AG08396 (cell line): ENCODE measurements at regions not wholly inside any gene's neighbourhood (a gene's known extent, or its start where the extent isn't known, plus 50 kb on each side); places are given as distances from the start of the nearest gene placed in this dataset.
"Not testable (repeated sequence)": the region's sequence is repeated elsewhere in the genome, so short reads cannot be mapped to it uniquely, and the experiment has no call there.

Source experiments
- DNase-seq: peaks from one replicate; pipeline ENCODE4 v3.0.0; 2012; ENCODE audit warnings: low spot score, mixed read lengths

DNA sequence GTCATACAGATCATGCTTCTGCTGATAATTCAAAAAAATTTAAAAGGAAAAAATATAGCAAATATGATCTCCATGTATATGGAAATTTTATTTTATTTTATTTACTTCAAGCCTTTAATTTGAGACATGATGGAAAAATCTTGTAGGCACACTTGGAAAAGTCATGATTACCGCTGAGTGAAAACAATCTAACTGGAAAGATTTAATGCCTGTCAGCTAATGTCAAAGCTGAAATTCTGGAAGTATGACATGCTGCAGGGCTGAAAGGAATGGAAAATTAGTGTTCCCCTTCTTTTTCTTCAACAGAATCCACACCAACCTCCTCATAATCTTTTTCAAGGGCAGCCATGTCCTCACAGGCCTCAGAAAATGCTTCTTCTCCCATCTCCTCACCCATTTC lies 58.2 kb downstream of the RPRM start:
- no peak for DNase-seq

DNA sequence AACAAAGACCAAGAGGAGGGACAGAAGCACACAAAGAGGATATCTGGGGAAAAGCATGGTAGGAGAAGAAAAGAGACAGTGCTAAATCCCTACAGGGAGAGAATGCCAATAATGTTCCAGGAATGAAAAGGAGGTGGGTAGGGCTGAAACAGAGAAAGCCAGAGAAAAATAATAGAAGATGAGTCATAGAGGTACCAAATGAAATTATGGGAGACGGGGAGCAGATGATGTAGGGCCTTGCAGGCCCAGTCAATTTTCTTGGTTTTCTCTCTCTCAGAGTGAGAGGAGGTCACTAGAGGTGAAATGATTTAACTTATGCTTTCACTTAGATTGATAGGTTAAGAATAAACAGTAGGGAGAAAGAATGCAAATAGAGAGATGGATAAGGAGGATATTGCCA lies 61.5 kb downstream of the RPRM start:
- DNase-seq: no peak

DNA sequence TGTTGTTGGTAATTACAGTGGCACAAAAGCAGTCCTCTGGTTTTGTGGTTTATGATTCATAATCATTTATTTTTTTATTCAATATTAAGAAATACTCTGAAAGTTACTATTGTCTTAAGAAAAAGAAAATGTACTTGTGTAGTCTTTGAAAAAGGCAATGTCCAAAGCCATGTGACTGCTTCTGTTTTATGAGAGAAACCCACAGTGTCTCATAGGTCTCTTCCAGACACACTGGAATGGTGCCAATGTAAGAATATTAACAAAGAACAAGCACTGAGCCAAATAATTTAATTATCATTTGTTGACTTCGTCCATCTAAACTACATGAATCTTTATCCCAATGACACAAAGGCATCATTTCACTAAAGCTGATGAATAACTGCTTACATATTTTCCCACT lies 62.5 kb downstream of the RPRM start:
- DNase-seq: no peak

DNA sequence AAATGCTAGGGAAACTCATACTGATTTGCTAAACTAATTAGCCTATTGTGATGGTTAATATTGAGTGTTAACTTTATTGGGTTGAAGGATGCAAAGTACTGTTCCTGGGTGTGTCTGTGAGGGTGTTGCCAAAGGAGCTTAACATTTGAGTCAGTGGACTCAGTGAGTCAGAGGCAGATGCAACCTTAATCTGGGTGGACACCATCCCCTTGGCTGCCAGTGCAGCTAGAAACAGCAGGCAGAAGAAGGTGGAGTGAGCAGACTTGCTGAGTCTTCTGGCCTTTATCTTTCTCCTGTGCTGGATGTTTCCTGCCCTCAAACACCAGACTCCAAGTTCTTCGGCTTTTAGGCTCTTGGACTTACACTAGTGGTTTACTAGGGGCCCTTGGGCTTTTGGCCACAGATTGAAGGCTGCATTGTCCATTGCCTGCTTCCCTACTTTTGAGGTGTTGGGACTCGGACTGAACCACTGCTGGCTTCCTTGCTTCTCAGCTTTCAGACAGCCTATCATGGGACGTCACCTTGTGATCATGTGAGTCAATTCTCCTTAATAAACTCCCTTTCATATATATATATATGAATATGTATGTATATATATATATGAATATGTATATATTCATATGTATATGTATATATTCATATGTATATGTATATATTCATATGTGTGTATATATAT lies 69.7 kb downstream of the RPRM start:
- DNase-seq: no peak

DNA sequence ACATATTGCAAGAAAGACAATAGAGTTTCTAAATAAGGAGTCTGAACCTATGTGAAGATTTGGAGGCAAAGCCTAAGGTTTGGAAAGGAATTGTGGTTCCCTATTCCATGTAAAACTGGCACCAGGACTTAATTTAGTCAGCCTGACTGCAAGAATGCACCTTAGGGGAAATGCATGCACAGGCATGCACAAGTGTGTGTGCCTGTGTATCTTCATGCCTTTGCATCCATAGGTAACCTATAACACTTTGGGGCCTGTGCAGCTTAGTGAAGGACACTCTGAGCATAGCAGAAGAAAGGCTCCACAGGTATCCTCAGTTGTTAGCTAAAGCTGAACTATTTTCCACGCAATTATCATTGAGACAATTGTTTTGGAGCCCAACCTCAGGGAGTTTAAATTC lies 73.4 kb downstream of the RPRM start:
- no peak for DNase-seq

DNA sequence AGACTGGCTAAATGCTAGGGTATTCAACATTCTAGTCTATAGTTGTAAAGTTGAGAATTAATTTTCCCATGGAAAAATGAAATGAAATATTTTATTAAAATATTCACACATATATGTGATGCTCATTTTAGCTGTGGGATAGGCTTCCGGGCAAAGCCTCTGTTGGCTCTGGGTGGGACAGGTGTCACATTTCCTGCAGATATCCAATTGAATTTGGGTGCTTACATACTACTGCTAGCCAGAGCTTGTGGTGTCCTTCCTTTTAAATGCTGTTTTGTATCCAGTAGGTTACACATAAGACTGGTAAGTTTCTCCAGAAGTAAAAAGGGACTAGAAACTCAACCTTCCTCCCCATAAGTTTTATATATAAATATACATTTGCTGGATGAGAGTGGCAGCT lies 73.8 kb downstream of the RPRM start:
- DNase-seq: no peak

DNA sequence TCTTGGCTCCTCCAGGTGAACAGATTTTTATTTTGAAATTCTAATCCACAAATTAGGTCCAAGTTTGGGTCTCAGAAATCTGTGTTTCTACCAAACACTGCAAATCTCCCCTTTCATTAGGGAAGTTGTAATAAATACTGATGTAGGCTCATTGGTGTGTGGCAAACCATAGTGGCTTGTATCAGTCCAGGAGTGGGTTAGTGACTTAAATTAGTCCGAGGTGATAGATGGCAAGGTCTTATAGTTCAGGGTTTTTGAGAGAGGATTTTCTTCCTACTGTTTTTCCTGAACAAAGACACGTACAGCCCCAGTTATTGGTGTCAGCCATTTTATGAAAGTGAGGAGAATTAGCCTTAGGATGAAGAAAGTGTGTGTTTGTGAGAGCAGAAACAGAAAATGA lies 74.6 kb downstream of the RPRM start:
- DNase-seq: no peak

DNA sequence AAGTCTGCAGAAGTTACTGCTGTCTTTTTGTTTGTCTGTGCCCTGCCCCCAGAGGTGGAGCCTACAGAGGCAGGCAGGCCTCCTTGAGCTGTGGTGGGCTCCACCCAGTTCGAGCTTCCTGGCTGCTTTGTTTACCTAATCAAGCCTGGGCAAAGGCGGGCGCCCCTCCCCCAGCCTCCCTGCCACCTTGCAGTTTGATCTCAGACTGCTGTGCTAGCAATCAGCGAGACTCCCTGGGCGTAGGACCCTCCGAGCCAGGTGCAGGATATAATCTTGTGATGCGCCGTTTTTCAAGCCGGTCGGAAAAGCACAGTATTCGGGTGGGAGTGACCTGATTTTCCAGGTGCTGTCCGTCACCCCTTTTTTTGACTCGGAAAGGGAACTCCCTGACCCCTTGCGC lies 75.2 kb downstream of the RPRM start:
- DNase-seq: not testable (repeated sequence)

DNA sequence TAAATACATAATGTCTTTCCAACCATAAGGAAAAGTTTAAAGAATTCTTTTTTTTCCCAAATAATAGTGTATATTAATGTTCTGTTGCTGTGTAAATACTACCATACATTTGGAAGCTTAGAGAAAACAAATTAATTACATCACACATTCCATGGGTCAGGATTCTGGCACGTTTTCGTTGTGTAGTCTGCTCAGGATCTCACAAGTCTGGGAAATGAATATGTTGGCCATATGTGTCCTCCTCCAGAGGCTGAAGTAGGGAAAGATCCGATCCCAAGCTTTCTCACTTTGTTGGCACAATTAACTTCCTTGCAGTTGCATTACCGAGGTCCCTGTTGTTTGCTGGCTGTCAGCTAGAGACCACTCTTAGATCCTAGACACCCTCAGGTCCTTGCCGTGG lies 83.9 kb downstream of the RPRM start:
- no peak for DNase-seq

DNA sequence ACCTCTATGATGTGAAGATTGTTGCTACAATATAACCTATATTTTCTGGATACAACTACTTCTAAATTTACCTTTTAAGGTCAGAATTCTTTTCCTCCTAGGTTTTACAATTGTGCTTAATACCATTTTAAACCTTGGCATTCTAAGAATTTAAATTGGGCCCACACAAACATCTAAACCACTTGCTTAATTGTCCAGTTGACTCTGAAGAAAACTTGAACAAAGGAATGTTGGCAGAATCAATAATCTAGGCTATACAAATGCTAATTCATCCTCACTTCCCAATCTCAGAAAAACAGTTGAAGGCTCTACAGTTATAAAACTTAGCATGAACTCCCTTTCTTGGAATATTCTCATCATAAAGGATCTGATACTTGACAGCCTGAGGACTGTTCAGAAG lies 84.3 kb downstream of the RPRM start:
- DNase-seq: no peak

DNA sequence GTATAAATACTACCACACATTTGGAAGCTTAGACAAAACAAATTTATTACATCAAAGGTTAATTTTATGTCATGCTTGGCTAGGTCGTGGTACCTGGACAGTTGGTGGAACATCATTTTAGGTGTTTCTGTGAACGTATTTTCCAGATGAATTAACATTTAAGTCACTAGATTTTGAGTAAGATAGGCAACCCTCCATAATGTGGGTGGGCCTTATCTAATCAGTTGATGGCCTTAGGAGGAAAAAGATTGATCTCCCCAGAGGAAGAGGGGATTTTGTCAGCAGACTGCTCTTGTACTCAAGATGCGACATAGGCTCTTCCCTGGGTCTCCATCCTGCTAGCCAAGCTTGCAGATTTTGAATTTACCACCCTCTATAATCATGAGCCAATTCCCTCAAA lies 85.0 kb downstream of the RPRM start:
- no peak for DNase-seq

DNA sequence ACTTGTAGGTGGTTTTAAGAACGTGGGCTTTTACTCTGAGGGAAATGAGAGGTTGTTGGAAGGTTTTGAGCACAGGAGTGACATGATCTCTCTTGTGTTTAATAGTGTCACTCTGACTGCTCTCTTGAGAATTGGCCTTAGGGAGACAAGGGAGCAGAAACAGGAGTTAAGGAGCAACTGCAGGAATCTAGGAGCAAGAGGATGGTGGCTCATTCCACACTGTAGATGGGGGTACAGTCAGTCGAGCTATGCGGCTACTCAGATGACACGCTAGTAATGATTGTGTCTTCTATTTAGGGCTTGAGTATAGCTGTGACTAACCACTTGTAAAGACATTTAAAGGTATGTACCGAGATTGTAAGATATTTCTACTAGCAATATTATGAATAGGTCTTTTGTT lies 87.4 kb downstream of the RPRM start:
- DNase-seq: no peak

DNA sequence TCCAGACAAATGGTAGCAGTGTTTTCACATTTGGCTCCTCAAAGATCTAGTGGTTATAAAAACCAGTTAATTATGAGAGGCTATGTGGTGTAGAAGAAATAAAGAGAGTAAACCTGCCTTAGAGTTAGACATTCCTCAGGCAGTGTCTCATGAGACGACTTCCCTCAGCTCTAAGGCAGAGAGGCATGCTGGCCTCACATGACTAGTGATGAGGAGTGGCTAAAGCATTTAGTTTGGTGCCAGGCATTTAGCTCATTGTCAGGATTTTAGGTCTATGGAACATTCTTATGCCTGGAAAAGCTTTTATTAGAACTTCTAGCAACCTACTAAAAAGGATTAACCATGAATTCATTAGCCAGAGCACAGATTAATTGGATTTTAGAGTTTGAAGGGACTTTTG lies 90.3 kb downstream of the RPRM start:
- no peak for DNase-seq

DNA sequence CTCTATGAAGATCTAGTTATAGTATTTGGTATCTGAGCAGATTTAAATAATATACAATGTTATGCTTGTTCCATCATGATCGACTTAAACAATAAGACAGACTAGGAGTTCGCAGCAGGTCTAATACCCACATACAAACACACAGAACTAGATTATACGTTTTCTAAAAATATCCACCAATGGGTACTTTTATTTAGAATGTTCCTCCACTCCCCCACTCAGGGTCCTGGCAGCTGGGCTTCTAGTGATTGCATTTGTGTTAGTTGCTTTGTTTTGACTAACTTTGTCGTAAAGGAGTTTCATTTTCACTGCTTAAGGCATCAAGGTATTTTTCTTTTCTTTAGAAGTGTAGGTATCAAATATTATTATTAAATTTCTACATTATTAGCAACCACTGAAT lies 91.4 kb downstream of the RPRM start:
- no peak for DNase-seq

DNA sequence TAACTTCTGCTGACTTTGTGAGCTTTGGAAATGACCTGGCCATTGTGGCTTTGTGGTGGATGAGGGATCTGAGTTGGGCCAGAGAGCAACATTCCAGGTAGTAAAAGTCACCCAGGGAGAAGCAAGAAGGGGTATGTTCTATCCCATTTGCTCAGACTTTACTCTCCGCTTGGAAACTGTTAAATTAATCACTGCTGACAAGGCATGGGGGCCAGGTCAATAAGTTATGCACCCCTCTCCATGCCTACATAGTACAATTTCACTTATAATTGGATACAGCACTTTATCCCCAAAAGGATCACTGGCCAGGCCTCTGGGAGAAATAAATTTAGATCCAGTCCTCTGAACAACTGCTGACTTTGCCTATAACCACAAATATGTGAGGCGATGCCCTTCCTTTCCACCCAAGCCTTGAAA lies 92.1 kb downstream of the RPRM start:
- DNase-seq: no peak

DNA sequence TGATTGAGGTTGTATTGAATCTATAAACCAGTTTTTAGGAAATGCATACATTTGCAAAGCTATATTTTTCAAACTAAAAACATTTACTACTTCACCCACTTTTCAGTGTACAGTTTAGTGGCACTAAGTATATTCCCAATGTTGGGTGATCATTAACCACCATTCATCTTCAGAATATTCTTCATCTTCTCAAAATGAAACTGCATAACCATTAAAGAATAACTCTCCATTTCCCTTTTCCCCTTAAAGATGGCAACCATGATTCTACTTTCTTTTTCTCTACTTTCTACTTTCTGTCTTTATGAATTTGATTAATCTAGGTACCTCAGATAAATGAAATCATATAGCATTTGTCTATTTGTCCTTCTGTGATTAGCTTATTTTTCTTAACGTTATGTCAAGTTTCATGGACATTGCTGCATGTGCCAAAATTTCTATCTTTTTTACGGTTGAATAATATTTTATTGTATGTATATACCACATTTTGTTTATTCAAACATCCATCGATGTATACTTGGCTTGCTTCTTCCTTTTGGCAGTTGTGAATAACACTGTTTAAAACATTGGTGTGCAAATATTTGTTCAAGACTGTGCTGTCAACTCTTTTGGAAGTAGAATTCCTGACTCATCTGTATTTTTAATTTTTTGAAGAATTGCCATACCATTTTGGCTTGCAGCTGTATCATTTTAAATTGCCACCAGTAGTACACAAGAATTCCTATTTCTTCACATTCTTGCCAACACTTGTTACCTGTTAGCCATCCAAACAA lies 104.9 kb downstream of the RPRM start:
- no peak for DNase-seq

DNA sequence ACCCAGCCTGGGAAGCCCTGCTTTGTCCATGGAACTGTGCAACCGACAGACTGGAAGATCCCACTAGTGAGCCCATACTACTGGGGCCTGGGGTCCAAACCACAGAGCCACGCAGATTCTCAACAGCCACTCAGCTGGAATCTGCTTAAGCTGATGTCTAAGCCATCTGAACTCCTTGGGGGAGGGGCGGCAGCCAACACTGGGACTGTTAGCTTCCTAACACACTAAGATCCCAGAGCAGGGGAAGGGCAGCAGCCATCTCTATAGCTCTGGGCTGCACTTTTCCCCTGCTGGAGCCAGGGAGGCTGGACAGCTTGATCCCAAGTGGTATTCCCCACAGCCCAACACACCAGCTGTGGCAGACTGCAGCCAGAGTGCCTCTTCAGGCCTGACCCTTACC lies 118.3 kb downstream of the RPRM start:
- DNase-seq: no peak

DNA sequence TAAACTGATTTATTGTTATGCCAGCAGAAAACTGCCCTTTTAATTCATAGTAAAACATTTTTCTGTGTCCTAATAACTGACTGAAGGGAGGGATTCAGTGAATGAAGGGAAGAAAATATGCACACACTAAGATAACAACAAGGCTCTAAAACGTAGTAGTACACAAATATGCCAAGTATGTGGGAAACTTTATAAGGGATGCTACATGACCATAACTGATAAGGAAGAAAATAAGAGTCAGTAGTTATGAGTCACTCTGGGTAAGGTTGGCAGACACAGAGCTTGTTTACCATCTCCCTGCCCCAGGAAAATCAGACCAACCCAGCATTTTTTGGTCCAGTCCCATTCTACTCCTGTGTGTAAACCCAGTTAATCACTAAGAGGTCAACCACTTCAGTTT lies 124.2 kb downstream of the RPRM start:
- no peak for DNase-seq

DNA sequence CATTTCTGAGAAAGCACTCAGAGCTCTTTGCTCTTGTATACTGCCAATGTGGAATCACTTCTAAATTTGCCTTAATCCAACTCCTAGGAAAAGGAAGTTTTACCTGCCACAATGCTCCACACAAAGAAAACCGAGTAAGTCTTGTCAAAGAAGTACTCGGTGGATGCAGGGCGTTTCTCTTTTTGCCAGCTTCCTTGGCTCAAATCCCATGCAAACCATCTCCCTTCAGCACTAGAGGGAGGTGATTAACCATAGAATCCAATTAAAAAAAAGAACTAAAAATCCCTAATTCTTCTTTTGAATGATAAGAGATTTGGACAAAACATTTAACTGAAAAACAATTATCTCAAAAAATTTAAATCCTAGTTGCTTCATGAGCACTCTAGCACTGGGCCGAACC lies 129.0 kb downstream of the RPRM start:
- DNase-seq: no peak

DNA sequence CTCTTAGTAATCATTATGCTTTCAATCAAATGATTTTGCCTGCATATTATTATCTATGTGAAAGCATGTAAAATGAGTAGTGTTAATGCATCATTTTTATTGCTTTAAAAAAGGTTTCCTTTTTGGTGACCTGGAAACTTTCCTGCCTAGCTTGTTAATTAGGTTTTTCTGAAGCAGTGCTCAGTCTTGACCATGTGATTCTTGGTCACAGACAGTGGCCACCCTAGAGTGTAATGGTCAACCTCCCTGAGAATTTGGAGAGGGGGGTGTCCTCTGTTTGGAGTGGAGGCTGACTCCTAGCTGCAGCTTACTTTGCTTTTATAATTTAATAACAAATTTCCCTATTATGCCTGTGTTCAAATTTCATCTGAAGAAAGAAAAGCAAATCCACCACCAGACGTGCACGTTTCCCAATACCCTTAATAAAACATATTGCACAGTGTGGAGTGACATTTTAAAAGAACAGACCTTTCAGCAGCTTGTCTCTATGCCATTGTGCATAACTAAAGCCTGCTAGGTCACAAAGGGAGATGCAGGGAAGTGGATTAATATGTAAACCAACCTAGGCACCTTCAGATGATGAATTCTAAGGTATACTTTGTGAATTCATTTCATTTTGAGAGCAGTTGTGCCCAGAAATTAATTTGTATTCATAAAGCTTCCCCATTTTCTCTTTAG lies 130.6 kb downstream of the RPRM start:
- DNase-seq: no peak

DNA sequence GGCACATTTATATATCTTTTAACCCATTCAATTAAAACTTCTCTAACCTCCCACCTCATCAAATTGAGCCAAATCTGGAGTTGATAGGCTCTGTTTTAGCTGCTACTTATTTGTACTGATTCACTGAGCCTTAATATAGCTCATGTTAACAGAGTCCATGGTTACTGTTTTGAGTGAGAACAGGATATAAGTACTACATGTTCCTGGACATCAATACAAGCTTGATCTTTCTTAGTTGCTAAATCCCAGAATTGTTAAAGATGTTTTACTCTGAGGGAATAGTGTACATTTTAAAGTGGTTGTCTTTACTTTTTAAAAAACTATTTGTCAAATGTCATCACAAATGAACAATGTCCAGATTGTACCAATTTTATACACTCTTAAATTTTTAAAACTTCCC lies 157.7 kb downstream of the RPRM start:
- DNase-seq: no peak

DNA sequence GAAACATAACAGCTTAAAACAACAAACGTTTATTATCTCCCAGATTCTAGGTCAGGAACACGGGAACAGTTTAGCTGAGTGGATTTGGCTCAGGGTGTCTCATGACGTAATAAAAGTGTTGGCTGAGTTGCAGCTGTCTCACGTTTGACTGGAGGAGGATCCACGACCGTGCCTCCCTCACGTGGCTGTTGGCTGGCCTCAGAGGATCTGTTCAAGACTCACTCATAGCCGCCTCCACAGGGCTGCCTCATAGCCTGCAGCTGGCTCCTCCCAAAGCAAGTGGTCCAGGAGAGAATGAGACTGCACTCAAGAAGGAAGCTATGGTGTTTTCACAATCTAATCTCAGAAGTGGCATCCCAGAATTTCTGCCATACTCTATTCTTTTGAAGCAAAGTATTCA lies 167.1 kb downstream of the RPRM start:
- no peak for DNase-seq

DNA sequence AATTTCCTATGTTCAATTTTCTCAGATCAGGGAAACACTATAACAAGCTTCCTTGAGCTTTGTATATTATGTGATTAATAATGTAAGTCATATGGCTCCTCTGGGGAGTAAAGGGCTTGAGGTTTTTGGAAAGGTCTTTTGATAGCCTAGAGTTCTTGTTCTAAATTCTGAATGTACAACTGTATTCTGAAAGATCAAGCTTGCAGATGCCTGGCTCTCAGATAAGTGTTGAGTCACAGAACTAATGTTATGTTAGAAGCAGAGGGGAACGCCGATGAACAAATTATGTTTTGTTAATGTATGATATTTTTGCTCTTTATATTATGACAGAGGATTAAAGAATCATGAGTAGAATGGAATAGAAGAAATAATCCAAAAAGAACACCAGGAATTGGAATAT lies 170.1 kb downstream of the RPRM start:
- no peak for DNase-seq

DNA sequence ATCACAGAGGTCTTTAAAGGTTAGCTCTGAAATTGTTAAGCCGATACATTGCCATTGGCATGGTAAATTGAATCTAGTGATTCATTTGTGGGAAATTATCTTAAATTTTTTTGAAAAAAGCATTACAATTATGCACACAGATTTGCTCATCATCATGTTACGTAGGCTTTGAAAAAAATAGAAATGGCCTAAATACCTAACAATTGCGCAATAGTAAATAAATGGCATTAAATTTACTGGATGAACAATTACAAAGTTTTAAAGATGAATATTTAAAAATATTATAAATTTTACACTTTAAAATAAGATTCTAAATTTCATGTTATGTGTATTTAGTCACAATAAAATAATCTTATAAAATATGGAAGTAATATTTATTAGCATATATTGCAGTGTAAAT lies 171.3 kb downstream of the RPRM start:
- DNase-seq: no peak
